Right lobe of liver (tissue), 6 donors: ENCODE measurements at regions not wholly inside any gene's neighbourhood (a gene's known extent, or its start where the extent isn't known, plus 50 kb on each side); places are given as distances from the start of the nearest gene placed in this dataset.

Experiments
- ATAC-seq, 4 donors: fragments of 200-7000 bp; cut with Tn5 transposase; one replicate each; pipeline ENCODE4 v1.9.1; 2020; ENCODE audit warnings: mild to moderate bottlenecking in 4 of 4, moderate library complexity in 4 of 4
- DNase-seq, 3 donors: peaks; one replicate each; pipeline ENCODE4 v3.0.0-alpha.2; 2020
- H3K27ac ChIP-seq, 3 donors: fragments of 200-600 bp; one replicate each; pipeline ENCODE4 v1.8.0; 2022
- H3K27me3 ChIP-seq, 2 donors: fragments of 200-600 bp; one replicate each; pipeline ENCODE4 v1.8.0; 2022
- H3K36me3 ChIP-seq, 4 donors: fragments of 200-600 bp; sonication (generic) in 1 of 4; one replicate each; pipeline versions ENCODE4 v1.5.1 to v1.8.0; 2017 to 2022; ENCODE audit warnings: control low read depth in 1 of 4
- H3K4me1 ChIP-seq, 4 donors: fragments of 200-600 bp; sonication (generic) in 1 of 4; one replicate each; pipeline versions ENCODE4 v1.5.1 to v1.8.0; 2017 to 2022; ENCODE audit warnings: control low read depth in 1 of 4
- H3K4me3 ChIP-seq, 3 donors: fragments of 200-600 bp; one replicate each; pipeline ENCODE4 v1.8.0; 2022
- H3K9me3 ChIP-seq, 4 donors: fragments of 200-600 bp; sonication (generic) in 1 of 4; one replicate each; pipeline versions ENCODE4 v1.5.1 to v1.8.0; 2017 to 2022; ENCODE audit warnings: control low read depth in 1 of 4
- POLR2A ChIP-seq: fragments of 450-650 bp; IDR thresholded peaks from one replicate; pipeline ENCODE4 v1.6.1; 2017; ENCODE audit warnings: antibody characterized with exemption, mild to moderate bottlenecking
- WGBS: methylation state at CpG from one replicate; pipeline ENCODE4 v1.1.6; 2018; ENCODE audit warnings: low coverage, low lambda C conversion rate; ENCODE audit not compliant: insufficient coverage; ENCODE audit errors: missing lambda C conversion rate; 5-methylcytosine and 5-hydroxymethylcytosine counted together
- intact Hi-C, 2 donors: fragments of 100-400 bp; cut with DNase I; formaldehyde crosslinking; loops; one replicate each; pipeline versions ENCODE4 v1.11.2 to v1.14.1; 2022
- TF ChIP-seq, protein P1 (sequence below), 4 donors: fragments of 200-600 bp in 3 of 4; fragments of 450-650 bp in 1 of 4; IDR thresholded peaks; one replicate each; pipeline versions ENCODE4 v1.5.1 to v1.8.0; 2016 to 2022; ENCODE audit warnings: antibody characterized with exemption in 4 of 4, mild to moderate bottlenecking in 2 of 4
- donor health status: DM: no; HTN: yes; CAD: no.
- donor health status: DM: no; HTN: no; CAD: no.
- donor health status: DM: no; HTN: no; CAD: no.
- donor health status: DM: no; HTN: yes; CAD: no.
- donor health status: DM: no; HTN: yes; CAD: no.

DNA sequence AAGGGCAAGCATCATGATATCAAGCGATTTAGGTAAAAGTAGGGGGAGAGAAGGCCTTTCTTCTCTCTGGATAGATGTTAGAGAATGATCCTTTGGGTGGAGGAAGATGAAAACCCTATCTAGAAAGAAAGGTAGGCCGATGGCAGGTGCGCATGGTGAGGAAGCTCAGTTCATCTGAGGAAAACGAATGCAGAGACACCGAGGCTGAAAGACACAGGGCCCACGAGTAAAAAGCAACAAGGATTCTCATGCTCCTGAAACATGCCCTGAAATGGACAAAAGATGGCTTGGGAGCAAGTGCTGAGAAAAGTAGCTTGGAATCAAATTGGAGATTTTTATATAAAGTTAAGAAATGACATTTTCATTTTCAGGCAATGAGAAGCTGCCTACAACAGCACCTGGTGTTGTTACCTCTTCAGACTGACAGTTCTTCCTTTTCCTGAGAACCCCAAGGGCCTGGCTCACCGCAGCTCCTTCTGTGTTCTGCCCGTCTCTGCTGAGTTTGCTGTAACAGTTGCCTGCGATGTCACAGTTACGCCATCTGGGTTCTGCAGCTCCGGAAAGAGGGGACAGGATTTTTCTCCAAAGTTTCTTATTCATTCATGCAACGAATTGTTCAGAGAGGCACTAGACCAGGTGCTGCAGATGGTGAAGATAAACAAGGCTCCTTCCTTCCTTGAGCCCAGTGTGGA is 402.0 kb upstream of the KLF6 start:
- intact Hi-C loops, result no loop called here
- DNase-seq (no peak), ATAC-seq (no peak)
- no peaks in the 10 kb centered on the region for H3K27me3 ChIP-seq
- no peak overlapping the region for H3K4me3 ChIP-seq
- no peak overlapping the region for H3K27ac ChIP-seq
- no peaks in the 10 kb centered on the region for H3K4me1 ChIP-seq
- H3K9me3 ChIP-seq, result no peaks in the 10 kb centered on the region
- no peaks in the 10 kb centered on the region for H3K36me3 ChIP-seq
- no peak for TF ChIP-seq POLR2A
- TF ChIP-seq, protein P1, sequence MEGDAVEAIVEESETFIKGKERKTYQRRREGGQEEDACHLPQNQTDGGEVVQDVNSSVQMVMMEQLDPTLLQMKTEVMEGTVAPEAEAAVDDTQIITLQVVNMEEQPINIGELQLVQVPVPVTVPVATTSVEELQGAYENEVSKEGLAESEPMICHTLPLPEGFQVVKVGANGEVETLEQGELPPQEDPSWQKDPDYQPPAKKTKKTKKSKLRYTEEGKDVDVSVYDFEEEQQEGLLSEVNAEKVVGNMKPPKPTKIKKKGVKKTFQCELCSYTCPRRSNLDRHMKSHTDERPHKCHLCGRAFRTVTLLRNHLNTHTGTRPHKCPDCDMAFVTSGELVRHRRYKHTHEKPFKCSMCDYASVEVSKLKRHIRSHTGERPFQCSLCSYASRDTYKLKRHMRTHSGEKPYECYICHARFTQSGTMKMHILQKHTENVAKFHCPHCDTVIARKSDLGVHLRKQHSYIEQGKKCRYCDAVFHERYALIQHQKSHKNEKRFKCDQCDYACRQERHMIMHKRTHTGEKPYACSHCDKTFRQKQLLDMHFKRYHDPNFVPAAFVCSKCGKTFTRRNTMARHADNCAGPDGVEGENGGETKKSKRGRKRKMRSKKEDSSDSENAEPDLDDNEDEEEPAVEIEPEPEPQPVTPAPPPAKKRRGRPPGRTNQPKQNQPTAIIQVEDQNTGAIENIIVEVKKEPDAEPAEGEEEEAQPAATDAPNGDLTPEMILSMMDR (IDR thresholded peaks at IDR 0.05), result no peak
- WGBS, result 74% methylated on average over 7 of the region's 12 CpGs

DNA sequence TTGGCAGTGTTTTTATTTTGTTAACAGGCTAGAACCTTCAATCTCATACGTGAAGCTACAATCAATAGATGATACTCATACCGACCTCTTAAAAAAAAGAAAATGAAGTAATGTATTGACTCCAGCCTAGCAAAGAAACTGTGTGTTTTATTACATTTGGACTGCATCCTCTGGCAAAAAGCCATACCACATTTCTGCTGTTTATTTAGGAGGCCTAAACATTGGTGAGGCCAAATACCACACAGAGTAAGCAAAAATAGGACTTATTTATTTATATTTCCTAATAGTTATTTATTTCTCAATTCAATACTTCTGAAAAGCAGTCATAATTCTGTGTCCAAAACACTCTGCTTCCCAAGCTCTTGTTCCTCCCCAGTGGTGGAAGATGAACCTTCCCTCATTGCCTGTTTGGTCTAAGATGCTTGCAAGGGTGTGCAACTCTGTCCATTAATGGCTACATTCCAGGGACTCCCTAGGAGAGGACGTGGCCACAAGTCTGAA is 398.8 kb upstream of the KLF6 start:
- H3K4me1 ChIP-seq, result no peaks in the 10 kb centered on the region
- H3K27me3 ChIP-seq, result no peaks in the 10 kb centered on the region
- DNase-seq, result no peak
- no peak overlapping the region for H3K4me3 ChIP-seq
- no peaks in the 10 kb centered on the region for H3K9me3 ChIP-seq
- intact Hi-C loops, result no loop called here
- no peaks in the 10 kb centered on the region for H3K36me3 ChIP-seq
- TF ChIP-seq, protein P1 (IDR thresholded peaks at IDR 0.05), result no peak
- 33% methylated on average over 3 of the region's 3 CpGs for WGBS
- no peak for ATAC-seq
- H3K27ac ChIP-seq, result no peak overlapping the region

DNA sequence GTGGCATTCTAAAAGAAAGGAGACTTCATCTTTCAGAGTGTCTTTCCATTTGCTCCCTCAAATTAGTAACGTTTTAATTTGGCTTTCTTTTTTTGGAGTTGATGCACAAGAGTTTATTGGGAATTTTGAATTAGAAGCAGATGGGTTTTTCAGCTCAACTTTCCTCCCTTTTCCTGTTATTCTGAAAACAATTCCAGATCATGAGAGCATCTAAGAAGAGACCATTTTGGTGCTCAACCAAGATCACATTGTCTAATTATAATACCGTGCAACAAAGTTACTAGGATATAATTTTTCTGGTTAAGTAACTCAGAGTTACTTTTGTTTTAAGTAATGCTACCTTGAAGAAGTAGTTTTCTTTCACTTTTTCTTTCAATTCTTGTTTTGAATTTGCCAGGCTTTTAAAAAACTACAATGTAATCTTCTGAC is 396.6 kb upstream of the KLF6 start:
- WGBS, result 37% methylated on average over 2 of the region's 2 CpGs
- no peaks in the 10 kb centered on the region for H3K4me1 ChIP-seq
- H3K4me3 ChIP-seq, result no peak overlapping the region
- no peaks in the 10 kb centered on the region for H3K27me3 ChIP-seq
- DNase-seq, result no peak
- H3K36me3 ChIP-seq, result no peaks in the 10 kb centered on the region
- H3K27ac ChIP-seq, result no peak overlapping the region
- H3K9me3 ChIP-seq, result no peaks in the 10 kb centered on the region
- ATAC-seq, result no peak
- intact Hi-C loops, result no loop called here
- TF ChIP-seq, protein P1 (IDR thresholded peaks at IDR 0.05), result no peak
- TF ChIP-seq POLR2A, result no peak

DNA sequence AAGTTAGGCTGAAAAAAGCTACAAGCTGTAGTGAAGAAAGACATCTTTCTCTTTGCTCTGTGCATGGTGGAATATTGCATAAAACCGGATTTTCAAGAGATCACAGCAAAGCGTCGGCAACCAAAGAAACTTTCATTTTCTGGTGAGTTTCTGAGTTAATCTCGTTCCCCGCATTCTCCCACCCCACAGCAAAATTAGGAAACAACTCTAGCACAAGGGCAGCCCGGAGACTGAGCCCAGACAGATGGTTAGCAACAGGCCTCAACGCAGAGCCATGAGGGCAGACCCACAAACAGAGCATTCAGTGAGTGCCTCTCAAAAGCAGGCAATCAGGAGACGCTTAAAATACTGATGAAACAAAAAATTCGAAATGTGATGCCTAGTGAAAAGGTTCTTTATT is 396.1 kb upstream of the KLF6 start:
- 82% methylated on average over 9 of the region's 9 CpGs for WGBS
- ATAC-seq (no peak), DNase-seq (no peak)
- Histone ChIP-seq H3K4me3 (no peak overlapping the region), H3K36me3 (no peaks in the 10 kb centered on the region), H3K9me3 (no peaks in the 10 kb centered on the region), H3K27me3 (no peaks in the 10 kb centered on the region), H3K27ac (no peak overlapping the region), H3K4me1 (no peaks in the 10 kb centered on the region)
- TF ChIP-seq POLR2A, result no peak
- TF ChIP-seq, protein P1 (IDR thresholded peaks at IDR 0.05), result no peak
- intact Hi-C loops, result no loop called here
